ENCODE measurements at regions not wholly inside any gene's neighbourhood (a gene's known extent, or its start where the extent isn't known, plus 50 kb on each side); places are given as distances from the start of the nearest gene placed in this dataset.

DNA sequence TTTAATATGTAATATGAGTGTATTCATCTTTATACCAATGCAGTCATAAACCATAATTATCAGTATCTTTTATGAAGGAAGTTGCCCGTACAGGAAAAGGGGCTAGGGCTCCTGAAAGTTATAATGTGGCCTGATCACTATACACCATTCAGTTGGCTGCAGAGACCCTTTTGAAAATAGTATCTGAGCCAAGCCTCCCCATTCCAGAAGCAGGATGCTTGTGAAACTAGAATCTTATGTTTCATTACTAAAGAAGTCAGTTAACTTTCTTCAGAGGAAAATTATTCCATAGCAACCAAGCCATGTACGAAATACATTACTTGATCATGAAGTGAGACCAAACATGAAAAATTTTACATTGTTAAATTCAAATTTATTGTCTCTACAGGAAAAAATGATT, 251.5 kb upstream of the TCF21 start:
- DNase-seq (ENCODE audit: extremely low spot score, unreplicated experiment), result no peak
- Mint-ChIP-seq H3K27me3 (no peaks in the 10 kb centered on the region), H3K36me3 (no peaks in the 10 kb centered on the region), H3K9me3 (no peaks in the 10 kb centered on the region), H3K4me3 (no peak overlapping the region), H3K4me1 (ENCODE audit: unreplicated experiment) (no peaks in the 10 kb centered on the region), H3K27ac (no peak overlapping the region)
- no peak for TF ChIP-seq CTCF (conservative IDR thresholded peaks at IDR 0.05)

GRCh38 chr6:133637874-133638273, 251.0 kb upstream of the TCF21 start:
- TF ChIP-seq CTCF (conservative IDR thresholded peaks at IDR 0.05), result no peak
- Mint-ChIP-seq H3K27me3 (no peaks in the 10 kb centered on the region), H3K36me3 (no peaks in the 10 kb centered on the region), H3K4me1 (ENCODE audit: unreplicated experiment) (no peaks in the 10 kb centered on the region), H3K27ac (no peak overlapping the region), H3K9me3 (no peaks in the 10 kb centered on the region), H3K4me3 (no peak overlapping the region)
- DNase-seq (ENCODE audit: extremely low spot score, unreplicated experiment), result no peak

- H3K27ac Mint-ChIP-seq, result no peak overlapping the region
- no peak overlapping the region for H3K4me3 Mint-ChIP-seq
- no peaks in the 10 kb centered on the region for H3K36me3 Mint-ChIP-seq
- no peak for TF ChIP-seq CTCF (conservative IDR thresholded peaks at IDR 0.05)
- no peak for DNase-seq (ENCODE audit: extremely low spot score, unreplicated experiment)
- H3K27me3 Mint-ChIP-seq, result no peaks in the 10 kb centered on the region
- peaks cover 13% of the 10 kb centered on the region for H3K4me1 Mint-ChIP-seq (ENCODE audit: unreplicated experiment)
- no peaks in the 10 kb centered on the region for H3K9me3 Mint-ChIP-seq
Measured at GRCh38 chr6:133641104-133641503, 247.8 kb upstream of the TCF21 start.

DNA sequence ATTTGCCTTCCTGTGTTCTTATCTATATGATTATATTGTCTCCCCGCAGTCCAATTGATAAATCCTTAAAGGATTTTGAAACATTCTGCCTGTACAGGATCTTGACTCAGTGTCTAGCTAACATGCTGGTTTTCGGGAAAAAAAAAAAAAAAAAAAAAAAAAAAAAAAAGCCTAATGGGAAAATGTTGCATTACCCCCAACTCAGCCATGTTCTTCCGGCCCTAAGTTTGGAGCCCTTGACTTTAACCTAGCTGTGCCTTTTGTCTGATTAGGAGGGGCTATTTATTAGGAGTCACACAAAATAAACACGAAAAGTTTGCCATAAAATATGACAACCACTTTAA, 244.4 kb upstream of the TCF21 start:
- TF ChIP-seq CTCF (conservative IDR thresholded peaks at IDR 0.05), result no peak
- H3K27me3 Mint-ChIP-seq, result no peaks in the 10 kb centered on the region
- H3K27ac Mint-ChIP-seq, result no peak overlapping the region
- H3K4me3 Mint-ChIP-seq, result no peak overlapping the region
- H3K36me3 Mint-ChIP-seq, result no peaks in the 10 kb centered on the region
- peaks cover 13% of the 10 kb centered on the region for H3K4me1 Mint-ChIP-seq (ENCODE audit: unreplicated experiment)
- DNase-seq (ENCODE audit: extremely low spot score, unreplicated experiment), result no peak
- H3K9me3 Mint-ChIP-seq, result no peaks in the 10 kb centered on the region

GRCh38 chr6:133644892-133645619, 243.9 kb upstream of the TCF21 start:
- Mint-ChIP-seq H3K36me3 (no peaks in the 10 kb centered on the region), H3K4me1 (ENCODE audit: unreplicated experiment) (peaks cover 13% of the 10 kb centered on the region), H3K27ac (no peak overlapping the region), H3K4me3 (peak overlapping the region; percentile 17), H3K27me3 (no peaks in the 10 kb centered on the region), H3K9me3 (no peaks in the 10 kb centered on the region)
- TF ChIP-seq CTCF (conservative IDR thresholded peaks at IDR 0.05), result no peak
- no peak for DNase-seq (ENCODE audit: extremely low spot score, unreplicated experiment)
